IMR-90 (cell line): ENCODE measurements at regions not wholly inside any gene's neighbourhood (a gene's known extent, or its start where the extent isn't known, plus 50 kb on each side); places are given as distances from the start of the nearest gene placed in this dataset.

Experiments
- ATAC-seq: fragments of 200-7000 bp; cut with Tn5 transposase; 2 replicates; pipeline ENCODE4 v1.9.1; 2020; ENCODE audit warnings: low read depth, mild to moderate bottlenecking, moderate library complexity
- BruUV-seq: library from RNA; stranded (reverse); fragments of 400-500 nt; replicated peaks from 2 replicates; lab custom pipeline; 2021; lab: Mats Ljungman, UMichigan
- CTCF ChIA-PET: fragments of 300-600 bp; formaldehyde crosslinking; extraction: SDS; loops from one replicate; lab custom pipeline; 2021; ENCODE audit warnings: antibody characterized with exemption; lab: Yijun Ruan, JAX
- POLR2A ChIA-PET: fragments of 300-600 bp; sonication (Branson Sonifier 250); formaldehyde crosslinking; loops from one replicate; lab custom pipeline; 2022; ENCODE audit warnings: antibody characterized with exemption; ENCODE audit not compliant: unreplicated experiment; lab: Charles Lee
- DNase-seq: peaks from one replicate; pipeline ENCODE4 v3.0.0; 2013
- H2AFZ ChIP-seq: replicated peaks from 2 replicates; pipeline ENCODE3; 2013; ENCODE audit warnings: low read length, mild to moderate bottlenecking; ENCODE audit not compliant: poor library complexity
- H2AK5ac ChIP-seq: 2 replicates; pipeline ENCODE4 v1.6.1; 2013; ENCODE audit warnings: low read depth, low read length, inconsistent platforms
- H2AK9ac ChIP-seq: replicated peaks from 2 replicates; pipeline ENCODE3; 2013; ENCODE audit warnings: mild to moderate bottlenecking, low read depth, low read length, moderate library complexity; ENCODE audit not compliant: poor library complexity
- H2BK120ac ChIP-seq: 2 replicates; pipeline ENCODE4 v1.6.1; 2013; ENCODE audit warnings: low read depth, low read length, inconsistent platforms
- H2BK15ac ChIP-seq: 3 replicates; pipeline ENCODE4 v1.6.1; 2013; ENCODE audit warnings: low read depth, low read length, inconsistent platforms
- H2BK20ac ChIP-seq: 2 replicates; pipeline ENCODE4 v1.6.1; 2013; ENCODE audit warnings: low read depth, mild to moderate bottlenecking, inconsistent platforms, low read length, moderate library complexity
- H2BK5ac ChIP-seq: 2 replicates; pipeline ENCODE4 v1.6.1; 2013; ENCODE audit warnings: mild to moderate bottlenecking, low read depth, low read length, inconsistent platforms; ENCODE audit not compliant: poor library complexity, severe bottlenecking
- H3K14ac ChIP-seq: replicated peaks from 2 replicates; pipeline ENCODE4 v1.6.1; 2013; ENCODE audit warnings: low read depth, low read length, inconsistent platforms
- H3K18ac ChIP-seq: 2 replicates; pipeline ENCODE4 v1.6.1; 2013; ENCODE audit warnings: low read depth, low read length, control low read depth
- H3K23ac ChIP-seq: 2 replicates; pipeline ENCODE4 v1.6.1; 2013; ENCODE audit warnings: low read depth, low read length, inconsistent platforms
- H3K27ac ChIP-seq: 2 replicates; pipeline ENCODE4 v1.5.1; 2013; ENCODE audit warnings: mild to moderate bottlenecking, control low read depth, low read length; ENCODE audit not compliant: insufficient read depth
- H3K27me3 ChIP-seq: 2 replicates; pipeline ENCODE4 v1.6.1; 2013; ENCODE audit warnings: low read length; ENCODE audit not compliant: control insufficient read depth, insufficient read depth
- H3K36me3 ChIP-seq: 2 replicates; pipeline ENCODE4 v1.6.1; 2013; ENCODE audit warnings: low read length, mixed read lengths; ENCODE audit not compliant: control insufficient read depth, insufficient read depth
- H3K4ac ChIP-seq: 2 replicates; pipeline ENCODE4 v1.6.1; 2013; ENCODE audit warnings: low read depth, low read length, inconsistent platforms
- H3K4me1 ChIP-seq: 2 replicates; pipeline ENCODE4 v1.6.1; 2013; ENCODE audit warnings: low read length, mixed read lengths; ENCODE audit not compliant: control insufficient read depth, insufficient read depth
- H3K4me2 ChIP-seq: 2 replicates; pipeline ENCODE4 v1.6.1; 2013; ENCODE audit warnings: low read depth, mild to moderate bottlenecking, control low read depth, low read length, moderate library complexity
- H3K4me3 ChIP-seq: 2 replicates; pipeline ENCODE4 v1.5.1; 2013; ENCODE audit warnings: low read depth, mild to moderate bottlenecking, control low read depth, low read length, moderate library complexity; ENCODE audit not compliant: insufficient read depth
- H3K56ac ChIP-seq: 2 replicates; pipeline ENCODE4 v1.6.1; 2013; ENCODE audit warnings: low read length, inconsistent platforms; ENCODE audit not compliant: insufficient read depth; ENCODE audit errors: extremely low read depth
- H3K79me1 ChIP-seq, 2 experiments: 2 replicates each; pipeline ENCODE4 v1.6.1; 2013; ENCODE audit warnings: low read length in 2 of 2, inconsistent platforms in 1 of 2, low read depth in 1 of 2
- H3K9ac ChIP-seq: 2 replicates; pipeline ENCODE4 v1.6.1; 2013; ENCODE audit warnings: low read depth, low read length, control low read depth
- H3K9me1 ChIP-seq: 2 replicates; pipeline ENCODE4 v1.6.1; 2013; ENCODE audit warnings: low read length, inconsistent platforms; ENCODE audit not compliant: insufficient read depth
- H3K9me3 ChIP-seq: 2 replicates; pipeline ENCODE4 v1.6.1; 2013; ENCODE audit warnings: low read length; ENCODE audit not compliant: control insufficient read depth, insufficient read depth
- H4K20me1 ChIP-seq: 2 replicates; pipeline ENCODE4 v1.6.1; 2013; ENCODE audit warnings: low read length, inconsistent platforms; ENCODE audit not compliant: insufficient read depth
- H4K5ac ChIP-seq: 2 replicates; pipeline ENCODE4 v1.6.1; 2013; ENCODE audit warnings: mild to moderate bottlenecking, low read depth, low read length, control low read depth
- H4K8ac ChIP-seq, 2 experiments: 2 replicates each; pipeline ENCODE4 v1.6.1; 2013; ENCODE audit warnings: low read depth in 2 of 2, low read length in 2 of 2, control low read depth in 1 of 2, inconsistent platforms in 1 of 2
- H4K91ac ChIP-seq: 2 replicates; pipeline ENCODE4 v1.6.1; 2013; ENCODE audit warnings: low read depth, low read length, inconsistent platforms; ENCODE audit not compliant: insufficient read depth
- BHLHE40 ChIP-seq: fragments of 150-350 bp; IDR thresholded peaks from 2 replicates; pipeline ENCODE4 v1.6.1; 2016; ENCODE audit warnings: mild to moderate bottlenecking, low read depth, low read length
- CEBPB ChIP-seq: IDR thresholded peaks from 2 replicates; pipeline ENCODE4 v1.6.1; 2012; ENCODE audit warnings: low read depth, low read length, improper control_type of control experiment
- CHD1 ChIP-seq: IDR thresholded peaks from 2 replicates; pipeline ENCODE4 v1.6.1; 2012; ENCODE audit warnings: low read depth, low read length, improper control_type of control experiment
- CTCF ChIP-seq: conservative IDR thresholded peaks from 2 replicates; pipeline ENCODE4 v1.5.1; 2012; ENCODE audit warnings: mild to moderate bottlenecking, low read depth, low read length, improper control_type of control experiment
- ELK1 ChIP-seq: fragments of 150-350 bp; IDR thresholded peaks from 2 replicates; pipeline ENCODE4 v1.6.1; 2016; ENCODE audit warnings: low read depth, mild to moderate bottlenecking, low read length, moderate library complexity, borderline replicate concordance
- FOS ChIP-seq: fragments of 150-350 bp; IDR thresholded peaks from 2 replicates; pipeline ENCODE4 v1.6.1; 2016; ENCODE audit warnings: low read depth, low read length
- MAFK ChIP-seq: IDR thresholded peaks from 2 replicates; pipeline ENCODE4 v1.6.1; 2012; ENCODE audit warnings: low read depth, low read length, improper control_type of control experiment
- MAZ ChIP-seq: IDR thresholded peaks from 2 replicates; pipeline ENCODE4 v1.6.1; 2012; ENCODE audit warnings: low read depth, mild to moderate bottlenecking, low read length, improper control_type of control experiment, moderate library complexity, borderline replicate concordance
- MXI1 ChIP-seq: IDR thresholded peaks from 2 replicates; pipeline ENCODE4 v1.6.1; 2012; ENCODE audit warnings: low read depth, mild to moderate bottlenecking, low read length, moderate library complexity, borderline replicate concordance
- NFE2L2 ChIP-seq: fragments of 150-350 bp; IDR thresholded peaks from 2 replicates; pipeline ENCODE4 v1.6.1; 2016; ENCODE audit warnings: low read depth, mild to moderate bottlenecking, low read length
- POLR2A ChIP-seq: IDR thresholded peaks from 2 replicates; pipeline ENCODE4 v1.6.1; 2012; ENCODE audit warnings: mild to moderate bottlenecking, low read depth, low read length
- RAD21 ChIP-seq: IDR thresholded peaks from 2 replicates; pipeline ENCODE4 v1.6.1; 2012; ENCODE audit warnings: low read length, improper control_type of control experiment
- RCOR1 ChIP-seq: IDR thresholded peaks from 2 replicates; pipeline ENCODE4 v1.6.1; 2012; ENCODE audit warnings: mild to moderate bottlenecking, low read length, improper control_type of control experiment; ENCODE audit not compliant: insufficient replicate concordance
- RFX5 ChIP-seq: IDR thresholded peaks from 2 replicates; pipeline ENCODE4 v1.8.0; 2012; ENCODE audit warnings: low read depth, mild to moderate bottlenecking, low read length, moderate library complexity
- SMC3 ChIP-seq: fragments of 150-350 bp; IDR thresholded peaks from 2 replicates; pipeline ENCODE4 v1.6.1; 2016; ENCODE audit warnings: low read depth, mild to moderate bottlenecking, antibody characterized with exemption, low read length, moderate library complexity
- WGBS, 2 experiments: methylation state at CpG; one replicate each; pipeline versions ENCODE4 v1.1.5 to v1.1.7; 2013; ENCODE audit warnings: missing lambda C conversion rate in 2 of 2; ENCODE audit not compliant: insufficient read length in 1 of 2; ENCODE audit errors: extremely low coverage in 2 of 2; 5-methylcytosine and 5-hydroxymethylcytosine counted together
- dilution Hi-C: fragments of 300-500 bp; cut with HindIII; formaldehyde crosslinking; loops from one replicate; pipeline ENCODE4 v1.14.3; 2018; ENCODE audit warnings: low sequenced_read_pairs; ENCODE audit not compliant: unreplicated experiment
- in situ Hi-C: fragments of 300-500 bp; cut with MboI; formaldehyde crosslinking; loops from 3 replicates; pipeline ENCODE4 v1.14.3; 2019; ENCODE audit warnings: low sequenced_read_pairs, inconsistent platforms, mixed read lengths
- intact Hi-C: fragments of 100-400 bp; cut with micrococcal nuclease; formaldehyde crosslinking; loops from 2 replicates; pipeline ENCODE4 v1.10.0; 2022
- TF ChIP-seq, protein P1 (sequence below): fragments of 150-350 bp; IDR thresholded peaks from 2 replicates; pipeline ENCODE4 v1.6.1; 2017; ENCODE audit warnings: mild to moderate bottlenecking, antibody characterized with exemption, low read length, low read depth

- Histone ChIP-seq H3K4me2 (no peak overlapping the region), H3K56ac (no peak overlapping the region), H3K79me1 (no peaks in the 10 kb centered on the region), H4K5ac (no peak overlapping the region), H3K27ac (no peak overlapping the region), H4K8ac (no peak overlapping the region), H3K9me3 (peaks cover 3% of the 10 kb centered on the region), H2BK120ac (no peak overlapping the region), H2BK15ac (no peak overlapping the region), H3K4me3 (no peak overlapping the region), H3K9ac (no peak overlapping the region), H3K27me3 (no peaks in the 10 kb centered on the region), H2AK9ac (no peak overlapping the region), H2AFZ (no peak overlapping the region), H2BK5ac (no peak overlapping the region), H2AK5ac (no peak overlapping the region), H3K9me1 (peaks cover 15% of the 10 kb centered on the region), H3K18ac (no peak overlapping the region), H4K91ac (no peak overlapping the region), H3K14ac (no peak overlapping the region), H3K4ac (no peak overlapping the region), H3K4me1 (no peaks in the 10 kb centered on the region), H2BK20ac (no peak overlapping the region), H3K36me3 (no peaks in the 10 kb centered on the region), H3K23ac (no peak overlapping the region), H4K20me1 (peaks cover 2% of the 10 kb centered on the region; the same call in 1 of the 2 replicates)
- intact Hi-C loops (no loop called here), in situ Hi-C loops (no loop called here), dilution Hi-C loops (no loop called here)
- ATAC-seq (no peak), DNase-seq (no peak)
- CTCF ChIA-PET, result no interaction called here
- WGBS, 2 experiments, result 94% methylated on average over 4 of the region's 8 CpGs; no CpG with 5 or more reads in 1 of the 2 experiments
- BruUV-seq, result no TSS peak
- no peak for TF ChIP-seq POLR2A
- TF ChIP-seq RAD21, result no peak
- no peak for TF ChIP-seq MXI1
- no peak for TF ChIP-seq RCOR1
- no peak for TF ChIP-seq NFE2L2
- TF ChIP-seq, protein P1, sequence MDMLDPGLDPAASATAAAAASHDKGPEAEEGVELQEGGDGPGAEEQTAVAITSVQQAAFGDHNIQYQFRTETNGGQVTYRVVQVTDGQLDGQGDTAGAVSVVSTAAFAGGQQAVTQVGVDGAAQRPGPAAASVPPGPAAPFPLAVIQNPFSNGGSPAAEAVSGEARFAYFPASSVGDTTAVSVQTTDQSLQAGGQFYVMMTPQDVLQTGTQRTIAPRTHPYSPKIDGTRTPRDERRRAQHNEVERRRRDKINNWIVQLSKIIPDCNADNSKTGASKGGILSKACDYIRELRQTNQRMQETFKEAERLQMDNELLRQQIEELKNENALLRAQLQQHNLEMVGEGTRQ, result no peak
- no peak for TF ChIP-seq ELK1
- no peak for TF ChIP-seq CEBPB
- TF ChIP-seq CHD1, result no peak
- no peak for TF ChIP-seq MAZ
- TF ChIP-seq CTCF, result no peak
- no peak for TF ChIP-seq BHLHE40
- TF ChIP-seq FOS, result no peak
- TF ChIP-seq SMC3, result no peak
- TF ChIP-seq MAFK, result no peak
- TF ChIP-seq RFX5, result no peak
- POLR2A ChIA-PET, result no interaction called here
Observed at GRCh38 chr9:89256225-89256624, 54.8 kb upstream of the CKS2 start.
